Karpas-422 (cell line): ENCODE measurements at regions not wholly inside any gene's neighbourhood (a gene's known extent, or its start where the extent isn't known, plus 50 kb on each side); places are given as distances from the start of the nearest gene placed in this dataset.

Experiments used
- DNase-seq: peaks from one replicate; pipeline ENCODE4 v3.0.0-alpha.2; 2015
- H2AFZ ChIP-seq: fragments of 200-600 bp; sonication (generic); 2 replicates; pipeline ENCODE4 v1.6.1; 2014; ENCODE audit warnings: antibody characterized with exemption, low read length, mixed read lengths
- H3K27ac ChIP-seq: fragments of 200-600 bp; sonication (generic); 2 replicates; pipeline ENCODE4 v1.5.1; 2014; ENCODE audit warnings: mild to moderate bottlenecking, low read length, moderate library complexity
- H3K27me3 ChIP-seq: fragments of 200-600 bp; sonication (generic); 2 replicates; pipeline ENCODE4 v1.6.1; 2014; ENCODE audit warnings: low read length, mixed read lengths
- H3K36me3 ChIP-seq: fragments of 200-600 bp; sonication (generic); 2 replicates; pipeline ENCODE4 v1.6.1; 2014; ENCODE audit warnings: low read length, mixed read lengths; ENCODE audit not compliant: insufficient read depth
- H3K4me1 ChIP-seq: fragments of 200-600 bp; sonication (generic); 2 replicates; pipeline ENCODE4 v1.6.1; 2014; ENCODE audit warnings: mild to moderate bottlenecking, low read length, mixed read lengths
- H3K4me2 ChIP-seq: fragments of 200-600 bp; sonication (generic); 2 replicates; pipeline ENCODE4 v1.6.1; 2014; ENCODE audit warnings: low read length, low read depth, mild to moderate bottlenecking; ENCODE audit not compliant: poor library complexity, severe bottlenecking
- H3K4me3 ChIP-seq: fragments of 200-600 bp; sonication (generic); 2 replicates; pipeline ENCODE4 v1.5.1; 2014; ENCODE audit warnings: mild to moderate bottlenecking, antibody characterized with exemption, low read length, mixed read lengths
- H3K79me2 ChIP-seq: fragments of 200-600 bp; sonication (generic); 2 replicates; pipeline ENCODE4 v1.6.1; 2014; ENCODE audit warnings: mild to moderate bottlenecking, low read length, mixed read lengths
- H3K9ac ChIP-seq: fragments of 200-600 bp; sonication (generic); 2 replicates; pipeline ENCODE4 v1.6.0; 2014; ENCODE audit warnings: low read length
- H3K9me2 ChIP-seq: fragments of 200-600 bp; sonication (generic), shearing (Covaris generic); replicated peaks from 2 replicates; pipeline ENCODE4 v1.6.0; 2014; ENCODE audit warnings: mild to moderate bottlenecking, low read length, moderate library complexity; ENCODE audit not compliant: insufficient read depth
- H3K9me3 ChIP-seq: fragments of 300-700, 200-600 bp; sonication (generic); 2 replicates; pipeline ENCODE4 v1.6.1; 2014; ENCODE audit warnings: low read length, mixed read lengths
- H4K20me1 ChIP-seq: fragments of 200-600 bp; sonication (generic); 2 replicates; pipeline ENCODE4 v1.6.1; 2014; ENCODE audit warnings: mild to moderate bottlenecking, antibody characterized with exemption, low read length, low read depth; ENCODE audit not compliant: insufficient read depth

DNA sequence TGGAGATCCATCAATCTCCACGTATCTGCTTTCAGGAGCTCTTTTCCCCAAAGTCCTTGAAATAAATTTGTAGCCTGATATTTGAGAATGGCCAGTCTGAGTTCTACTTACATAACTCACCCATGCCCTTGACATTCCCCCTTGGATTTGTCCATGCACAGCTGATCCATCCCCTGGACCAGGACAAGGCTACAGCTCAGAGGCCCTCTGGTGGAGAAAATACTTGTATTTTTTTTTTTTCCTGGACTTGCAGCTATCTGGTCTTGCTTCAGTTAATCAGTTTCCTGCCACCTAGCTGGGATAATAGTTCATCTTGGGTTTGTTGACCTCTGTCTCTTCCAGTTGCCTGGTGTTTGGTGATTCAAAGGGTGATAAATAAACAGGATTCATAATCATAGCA lies 467.6 kb downstream of the DHX35 start:
- no peaks in the 10 kb centered on the region for H3K9me2 ChIP-seq
- DNase-seq: peak; percentile 44
- H3K4me1 ChIP-seq: no peaks in the 10 kb centered on the region; the same call in 1 of the 2 replicates
- H3K4me3 ChIP-seq: no peak overlapping the region
- no peaks in the 10 kb centered on the region for H3K79me2 ChIP-seq
- H3K4me2 ChIP-seq: no peak overlapping the region
- no peak overlapping the region for H3K27ac ChIP-seq
- no peaks in the 10 kb centered on the region for H3K9me3 ChIP-seq
- no peak overlapping the region for H3K9ac ChIP-seq
- no peaks in the 10 kb centered on the region for H3K27me3 ChIP-seq
- no peaks in the 10 kb centered on the region for H4K20me1 ChIP-seq
- no peak overlapping the region for H2AFZ ChIP-seq
- no peaks in the 10 kb centered on the region for H3K36me3 ChIP-seq

DNA sequence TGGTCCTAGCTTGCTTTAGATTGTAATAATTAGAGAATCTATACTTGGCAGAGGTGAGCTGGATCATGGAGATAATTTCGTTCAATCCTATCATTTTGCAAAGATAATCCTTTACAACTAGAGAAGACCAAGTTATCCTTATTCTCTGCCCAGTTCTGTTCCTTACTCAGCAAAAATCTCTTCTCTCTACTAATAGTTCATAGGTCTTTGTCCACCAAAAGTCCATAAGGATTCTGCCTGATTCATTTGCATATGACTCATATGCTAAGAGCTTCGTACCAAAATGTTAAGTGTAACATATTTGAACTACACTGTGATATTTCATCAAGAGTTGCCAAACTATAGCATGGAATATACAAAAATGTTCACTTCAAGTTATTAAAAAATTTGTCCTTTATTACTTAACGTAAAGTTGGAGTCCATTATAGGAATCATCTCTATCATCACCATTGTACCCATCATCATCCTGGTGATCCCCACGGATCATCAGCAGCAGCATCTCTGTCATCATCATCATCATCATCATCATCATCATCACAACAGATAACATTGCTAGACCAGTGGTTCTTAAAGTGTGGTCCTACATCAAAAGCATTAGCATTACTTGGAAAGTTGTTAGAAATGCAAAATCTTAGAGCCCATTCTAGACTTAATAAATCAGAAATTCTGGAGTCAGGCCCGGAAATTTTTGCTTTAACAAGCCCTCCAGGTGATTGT lies 463.0 kb downstream of the DHX35 start:
- no peaks in the 10 kb centered on the region for H3K9me3 ChIP-seq
- no peak overlapping the region for H3K27ac ChIP-seq
- H3K4me2 ChIP-seq: no peak overlapping the region

DNA sequence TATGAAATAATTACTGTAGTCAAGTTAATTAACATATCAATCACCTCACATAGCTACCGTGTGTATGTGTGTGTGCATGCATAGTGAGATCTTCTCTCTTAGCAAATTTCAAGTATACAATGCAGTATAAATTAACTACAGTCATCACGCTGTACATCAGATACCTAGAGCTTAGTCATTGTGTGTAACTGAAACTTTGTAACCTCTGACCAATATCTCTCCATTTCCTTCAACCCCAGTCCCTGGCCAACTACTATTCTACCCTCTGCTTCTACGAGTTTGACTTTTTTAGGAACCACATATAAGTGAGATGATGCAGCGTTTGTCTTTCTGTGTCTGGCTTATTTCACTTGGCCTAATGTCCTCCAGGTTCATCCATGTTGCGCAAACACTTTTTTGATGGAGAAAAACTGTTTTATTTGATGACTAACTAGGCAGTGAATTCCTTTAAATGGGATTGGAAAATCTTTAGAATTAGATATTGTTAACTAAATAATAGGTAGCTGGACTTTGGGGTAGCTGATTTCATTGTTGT lies 459.5 kb downstream of the DHX35 start:
- H2AFZ ChIP-seq: no peak overlapping the region
- H3K4me3 ChIP-seq: no peak overlapping the region
- no peaks in the 10 kb centered on the region for H3K9me3 ChIP-seq
- DNase-seq: no peak
- H3K27me3 ChIP-seq: no peaks in the 10 kb centered on the region
- H3K4me1 ChIP-seq: peaks cover 3% of the 10 kb centered on the region; the same call in 1 of the 2 replicates
- H3K9me2 ChIP-seq: no peaks in the 10 kb centered on the region
- no peaks in the 10 kb centered on the region for H3K79me2 ChIP-seq
- H3K27ac ChIP-seq: no peak overlapping the region
- no peak overlapping the region for H3K4me2 ChIP-seq
- no peaks in the 10 kb centered on the region for H3K36me3 ChIP-seq
- H3K9ac ChIP-seq: no peak overlapping the region
- H4K20me1 ChIP-seq: no peaks in the 10 kb centered on the region

More for the DNA sequence above, 463.0 kb downstream of the DHX35 start:
- Histone ChIP-seq H3K79me2 (no peaks in the 10 kb centered on the region), H3K9ac (no peak overlapping the region), H2AFZ (no peak overlapping the region), H3K9me2 (no peaks in the 10 kb centered on the region), H3K27me3 (no peaks in the 10 kb centered on the region), H4K20me1 (no peaks in the 10 kb centered on the region), H3K4me3 (no peak overlapping the region), H3K36me3 (no peaks in the 10 kb centered on the region), H3K4me1 (no peaks in the 10 kb centered on the region; the same call in 1 of the 2 replicates)
- DNase-seq: no peak

DNA sequence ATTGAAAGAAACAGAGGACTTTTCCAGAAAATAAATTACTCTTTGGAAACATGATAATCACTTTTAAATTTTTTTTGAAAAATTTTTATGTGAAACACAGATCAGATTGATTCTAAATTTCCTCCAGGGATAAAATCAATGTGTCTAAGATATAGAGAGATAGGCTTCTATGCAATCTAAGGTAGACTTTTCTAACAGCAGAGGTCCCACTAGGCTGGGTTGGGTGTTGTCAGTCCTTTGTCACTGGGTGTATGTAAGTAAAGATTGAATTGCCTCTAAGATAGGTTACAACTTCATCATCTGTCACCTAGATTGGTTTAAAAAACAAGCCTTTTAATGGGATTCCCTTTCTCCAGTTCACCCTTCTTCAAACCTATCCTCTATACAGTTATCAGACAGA lies 449.9 kb downstream of the DHX35 start:
- no peaks in the 10 kb centered on the region for H3K79me2 ChIP-seq
- H3K9ac ChIP-seq: no peak overlapping the region
- no peaks in the 10 kb centered on the region for H4K20me1 ChIP-seq
- no peak overlapping the region for H2AFZ ChIP-seq
- H3K27me3 ChIP-seq: no peaks in the 10 kb centered on the region
- peak; percentile 65 for DNase-seq
- no peak overlapping the region for H3K4me3 ChIP-seq
- no peaks in the 10 kb centered on the region for H3K9me3 ChIP-seq
- H3K9me2 ChIP-seq: no peaks in the 10 kb centered on the region
- H3K4me2 ChIP-seq: no peak overlapping the region
- no peak overlapping the region for H3K27ac ChIP-seq
- no peaks in the 10 kb centered on the region for H3K4me1 ChIP-seq
- no peaks in the 10 kb centered on the region for H3K36me3 ChIP-seq

DNA sequence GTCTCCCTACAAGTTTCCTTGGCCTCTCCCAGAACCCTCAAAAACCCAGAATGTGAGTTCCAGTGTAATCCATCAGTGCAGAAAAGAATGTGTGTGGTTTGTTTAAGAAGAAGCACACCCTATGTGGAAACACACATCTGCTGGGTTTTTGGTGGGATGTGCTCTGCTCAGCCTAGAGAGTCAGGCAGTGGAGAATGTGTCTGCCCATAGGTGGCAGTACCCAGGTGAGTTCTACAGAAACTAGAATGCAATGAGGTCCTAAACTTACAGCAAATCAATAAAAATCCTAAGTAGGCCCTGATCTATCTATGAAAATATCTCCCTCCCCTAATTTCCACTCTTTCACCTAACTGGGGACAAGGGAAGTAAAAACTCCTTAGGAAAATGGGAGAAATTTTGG lies 437.3 kb downstream of the DHX35 start:
- no peak overlapping the region for H3K9ac ChIP-seq
- no peaks in the 10 kb centered on the region for H3K27me3 ChIP-seq
- no peaks in the 10 kb centered on the region for H3K79me2 ChIP-seq
- H3K27ac ChIP-seq: no peak overlapping the region
- H3K9me2 ChIP-seq: no peaks in the 10 kb centered on the region
- H2AFZ ChIP-seq: no peak overlapping the region
- H3K4me2 ChIP-seq: no peak overlapping the region
- peak; percentile 69 for DNase-seq
- H3K9me3 ChIP-seq: no peaks in the 10 kb centered on the region
- H3K4me1 ChIP-seq: peaks cover 2% of the 10 kb centered on the region; the same call in 1 of the 2 replicates
- no peak overlapping the region for H3K4me3 ChIP-seq
- H4K20me1 ChIP-seq: no peaks in the 10 kb centered on the region
- H3K36me3 ChIP-seq: no peaks in the 10 kb centered on the region

DNA sequence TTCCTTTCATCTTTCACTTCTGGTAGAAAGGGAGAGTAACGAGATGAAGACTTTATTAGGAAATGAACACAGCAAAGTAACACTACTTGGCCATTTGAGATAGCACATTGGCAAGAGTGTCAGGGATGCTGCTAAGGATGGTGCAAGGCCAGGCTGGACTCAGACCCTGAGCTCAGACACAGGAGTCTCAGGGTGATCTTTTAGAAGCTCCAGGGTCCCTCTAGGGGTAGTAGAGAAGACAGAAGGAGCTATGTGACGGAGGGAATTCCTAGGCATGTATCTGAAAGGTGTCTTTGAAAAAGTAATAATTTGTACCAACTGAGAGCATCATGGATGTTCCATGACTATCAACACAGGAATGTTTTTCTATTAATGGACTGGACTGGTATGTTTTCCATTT lies 436.5 kb downstream of the DHX35 start:
- no peaks in the 10 kb centered on the region for H4K20me1 ChIP-seq
- no peak overlapping the region for H3K4me3 ChIP-seq
- H3K4me2 ChIP-seq: no peak overlapping the region
- H3K9me2 ChIP-seq: no peaks in the 10 kb centered on the region
- no peaks in the 10 kb centered on the region for H3K36me3 ChIP-seq
- H3K9me3 ChIP-seq: no peaks in the 10 kb centered on the region
- peaks cover 3% of the 10 kb centered on the region; the same call in 1 of the 2 replicates for H3K4me1 ChIP-seq
- H3K79me2 ChIP-seq: no peaks in the 10 kb centered on the region
- DNase-seq: peak; percentile 76
- H2AFZ ChIP-seq: no peak overlapping the region
- no peaks in the 10 kb centered on the region for H3K27me3 ChIP-seq
- no peak overlapping the region for H3K9ac ChIP-seq
- no peak overlapping the region for H3K27ac ChIP-seq

DNA sequence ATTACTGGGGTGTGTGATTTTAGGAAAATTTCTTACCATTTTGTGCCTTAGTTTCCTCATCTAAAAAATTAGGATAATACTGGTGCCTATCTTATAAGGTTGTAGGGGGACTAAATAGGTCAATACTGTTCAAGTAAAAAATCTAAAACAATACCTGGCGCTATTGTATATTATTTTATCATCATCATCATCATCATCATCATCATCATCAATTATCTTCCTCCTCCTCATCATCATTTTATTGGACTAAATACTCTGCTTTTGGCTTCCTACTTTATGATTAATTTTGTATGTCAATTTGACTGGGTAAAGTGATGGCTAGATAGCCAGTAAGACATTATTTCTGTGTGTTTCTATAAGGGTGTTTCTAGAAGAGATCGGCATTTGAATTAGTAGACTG lies 435.5 kb downstream of the DHX35 start:
- Histone ChIP-seq H3K9me3 (no peaks in the 10 kb centered on the region), H3K4me1 (peaks cover 3% of the 10 kb centered on the region; the same call in 1 of the 2 replicates), H3K4me3 (no peak overlapping the region), H3K4me2 (no peak overlapping the region), H3K27ac (no peak overlapping the region), H2AFZ (no peak overlapping the region), H3K36me3 (no peaks in the 10 kb centered on the region), H3K9ac (no peak overlapping the region), H3K9me2 (no peaks in the 10 kb centered on the region), H3K27me3 (no peaks in the 10 kb centered on the region), H4K20me1 (no peaks in the 10 kb centered on the region), H3K79me2 (no peaks in the 10 kb centered on the region)
- DNase-seq: no peak

DNA sequence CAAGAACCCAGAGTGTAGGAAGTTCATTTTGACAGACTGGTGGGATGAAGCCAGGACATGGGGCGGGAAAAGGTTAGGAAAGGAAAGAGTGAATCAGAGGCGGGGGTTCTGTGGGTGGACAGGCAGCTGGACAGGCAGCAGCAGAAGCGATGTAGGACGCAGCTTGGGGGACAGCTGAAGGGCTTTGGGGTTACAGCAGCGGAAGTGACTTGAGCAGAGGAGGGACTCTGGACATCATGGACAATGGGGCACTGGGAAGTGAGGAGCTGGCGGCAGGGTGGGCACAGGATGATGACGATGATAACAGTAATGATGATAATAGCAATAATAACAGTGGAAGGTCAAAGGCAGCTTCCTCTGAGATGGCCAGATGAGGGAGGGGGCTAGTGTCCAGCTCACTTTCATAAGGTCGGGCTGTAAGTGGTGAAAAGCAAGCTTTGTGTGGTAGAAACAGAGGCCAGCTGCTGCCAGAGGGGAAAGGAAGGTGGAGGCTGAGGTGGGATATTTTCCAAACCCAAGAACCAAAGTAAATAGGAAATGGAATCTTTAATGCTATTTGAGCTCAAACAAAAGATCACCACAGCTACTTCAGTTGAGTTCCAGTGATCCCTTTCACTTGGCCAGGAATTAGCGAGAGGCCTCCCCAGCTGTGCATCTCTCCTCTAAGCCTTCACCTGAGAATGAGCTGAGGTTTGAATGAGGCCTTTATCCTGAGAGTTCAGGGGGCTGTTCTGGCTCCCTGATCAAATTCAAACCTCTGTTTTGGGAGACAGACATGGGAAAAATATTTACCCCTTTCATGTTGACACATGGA lies 433.5 kb downstream of the DHX35 start:
- no peak for DNase-seq
- no peaks in the 10 kb centered on the region for H4K20me1 ChIP-seq
- H3K79me2 ChIP-seq: no peaks in the 10 kb centered on the region
- H2AFZ ChIP-seq: no peak overlapping the region
- peaks cover 3% of the 10 kb centered on the region; the same call in 1 of the 2 replicates for H3K4me1 ChIP-seq
- H3K4me3 ChIP-seq: no peak overlapping the region
- no peaks in the 10 kb centered on the region for H3K9me3 ChIP-seq
- H3K4me2 ChIP-seq: no peak overlapping the region
- no peak overlapping the region for H3K27ac ChIP-seq
- H3K9ac ChIP-seq: no peak overlapping the region
- H3K9me2 ChIP-seq: no peaks in the 10 kb centered on the region
- no peaks in the 10 kb centered on the region for H3K36me3 ChIP-seq
- no peaks in the 10 kb centered on the region for H3K27me3 ChIP-seq
